SK-N-SH treated with all-trans-retinoic acid at 6 μM for 48 hours (cell line): ENCODE measurements at regions not wholly inside any gene's neighbourhood (a gene's known extent, or its start where the extent isn't known, plus 50 kb on each side); places are given as distances from the start of the nearest gene placed in this dataset.

Experiments used
- ATAC-seq: fragments of 200-7000 bp; cut with Tn5 transposase; 3 replicates; pipeline ENCODE4 v1.9.1; 2020; ENCODE audit warnings: mild to moderate bottlenecking, moderate library complexity
- ARNTL ChIP-seq: fragments of 450-650 bp; formaldehyde crosslinking; IDR thresholded peaks from 2 replicates; pipeline ENCODE4 v1.5.0; 2020; ENCODE audit warnings: low read depth, mild to moderate bottlenecking, moderate library complexity, borderline replicate concordance
- BACH2 ChIP-seq: fragments of 250-450 bp; sonication (Bioruptor Pico); IDR thresholded peaks from 2 replicates; pipeline ENCODE4 v1.9.0; 2021; ENCODE audit warnings: mild to moderate bottlenecking, borderline replicate concordance
- CREB5 ChIP-seq: fragments of 250-450 bp; sonication (Bioruptor Pico); IDR thresholded peaks from 2 replicates; pipeline ENCODE4 v1.5.1; 2020; ENCODE audit warnings: low read depth, mild to moderate bottlenecking, moderate library complexity
- CSDC2 ChIP-seq: fragments of 250-450 bp; sonication (Bioruptor Pico); IDR thresholded peaks from 2 replicates; pipeline ENCODE4 v1.5.0; 2020; ENCODE audit warnings: mild to moderate bottlenecking, moderate library complexity
- ESRRG ChIP-seq: fragments of 250-450 bp; sonication (Bioruptor Pico); IDR thresholded peaks from 2 replicates; pipeline ENCODE4 v1.6.1; 2021; ENCODE audit warnings: mild to moderate bottlenecking
- GLIS3 ChIP-seq: fragments of 250-450 bp; sonication (Bioruptor Pico); IDR thresholded peaks from 2 replicates; pipeline ENCODE4 v1.5.0; 2020; ENCODE audit warnings: mild to moderate bottlenecking, moderate library complexity
- ISL1 ChIP-seq: fragments of 250-450 bp; sonication (Bioruptor Pico); IDR thresholded peaks from 2 replicates; pipeline ENCODE4 v2.1.2; 2022; ENCODE audit warnings: mild to moderate bottlenecking, moderate library complexity
- OSR1 ChIP-seq: fragments of 250-450 bp; sonication (Bioruptor Pico); IDR thresholded peaks from 2 replicates; pipeline ENCODE4 v1.8.0; 2022; ENCODE audit warnings: moderate library complexity, mild to moderate bottlenecking, inconsistent platforms
- PPARA ChIP-seq: fragments of 250-450 bp; sonication (Bioruptor Pico); IDR thresholded peaks from 2 replicates; pipeline ENCODE4 v1.5.0; 2020; ENCODE audit warnings: mild to moderate bottlenecking, borderline replicate concordance
- RARB ChIP-seq: fragments of 250-450 bp; sonication (Bioruptor Pico); IDR thresholded peaks from 2 replicates; pipeline ENCODE4 v1.8.0; 2021; ENCODE audit warnings: mild to moderate bottlenecking, moderate library complexity
- SNAI2 ChIP-seq: fragments of 250-450 bp; sonication (Bioruptor Pico); IDR thresholded peaks from 2 replicates; pipeline ENCODE4 v1.5.0; 2020; ENCODE audit warnings: mild to moderate bottlenecking, moderate library complexity
- TCF4 ChIP-seq: fragments of 250-450 bp; sonication (Bioruptor Pico); IDR thresholded peaks from 2 replicates; pipeline ENCODE4 v1.8.0; 2021; ENCODE audit warnings: mild to moderate bottlenecking, moderate library complexity, borderline replicate concordance
- TOX ChIP-seq: fragments of 250-450 bp; sonication (Bioruptor Pico); IDR thresholded peaks from 2 replicates; pipeline ENCODE4 v1.8.0; 2021; ENCODE audit warnings: mild to moderate bottlenecking, moderate library complexity, borderline replicate concordance
- TSHZ2 ChIP-seq: fragments of 250-450 bp; sonication (Bioruptor Pico); IDR thresholded peaks from 2 replicates; pipeline ENCODE4 v1.5.0; 2020; ENCODE audit warnings: mild to moderate bottlenecking, moderate library complexity
- ZC3H10 ChIP-seq: fragments of 250-450 bp; sonication (Bioruptor Pico); IDR thresholded peaks from 2 replicates; pipeline ENCODE4 v1.5.1; 2021; ENCODE audit warnings: mild to moderate bottlenecking, moderate library complexity
- ZFP3 ChIP-seq: fragments of 250-450 bp; sonication (Bioruptor Pico); IDR thresholded peaks from 2 replicates; pipeline ENCODE4 v1.5.0; 2020; ENCODE audit warnings: mild to moderate bottlenecking, moderate library complexity
- ZFP30 ChIP-seq: fragments of 450-650 bp; formaldehyde crosslinking; IDR thresholded peaks from 2 replicates; pipeline ENCODE4 v1.5.0; 2022; ENCODE audit warnings: mild to moderate bottlenecking, moderate library complexity
- ZNF565 ChIP-seq: fragments of 450-650 bp; formaldehyde crosslinking; conservative IDR thresholded peaks from 2 replicates; pipeline ENCODE4 v1.5.0; 2020; ENCODE audit warnings: low read depth, mild to moderate bottlenecking, moderate library complexity
- ZNF8 ChIP-seq: fragments of 450-650 bp; formaldehyde crosslinking; IDR thresholded peaks from 2 replicates; pipeline ENCODE4 v1.5.0; 2020; ENCODE audit warnings: mild to moderate bottlenecking, moderate library complexity
- TF ChIP-seq, protein P1 (sequence below): fragments of 250-450 bp; sonication (Bioruptor Pico); IDR thresholded peaks from 2 replicates; pipeline ENCODE4 v1.5.1; 2021; ENCODE audit warnings: mild to moderate bottlenecking, moderate library complexity
- TF ChIP-seq, protein P2 (sequence below): fragments of 250-450 bp; sonication (Bioruptor Pico); IDR thresholded peaks from 2 replicates; pipeline ENCODE4 v1.8.0; 2020; ENCODE audit warnings: mild to moderate bottlenecking, moderate library complexity, borderline replicate concordance

- ATAC-seq: no peak
- no peak for TF ChIP-seq CREB5 (CRISPR knock-in tag)
- no peak for TF ChIP-seq OSR1
- no peak for TF ChIP-seq ZC3H10 (CRISPR knock-in tag)
These were observed 963.1 kb upstream of the GOT2 start for GRCh38 chr16:59697236-59697635.

DNA sequence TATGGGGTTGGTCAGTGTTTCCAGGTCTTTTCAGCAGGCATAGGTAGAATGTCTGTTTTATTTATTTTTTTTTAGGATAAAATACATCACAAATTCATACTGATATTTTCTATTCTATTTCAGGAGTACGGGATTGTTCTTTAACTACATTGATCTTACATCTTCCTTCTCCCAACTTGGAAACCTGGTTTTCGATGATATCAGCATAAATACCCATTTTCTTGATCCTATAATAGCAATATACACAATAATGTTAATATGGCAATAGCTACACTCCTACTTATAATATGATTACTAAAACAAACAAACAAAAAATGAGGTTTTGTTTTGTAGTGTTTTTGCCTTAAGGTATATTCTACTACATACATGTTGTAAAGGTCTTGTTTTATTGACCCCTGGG is 962.4 kb upstream of the GOT2 start:
- TF ChIP-seq TCF4 (CRISPR knock-in tag) (no peak), ZFP3 (CRISPR knock-in tag) (no peak), ZFP30 (CRISPR knock-in tag) (no peak), ZNF565 (CRISPR knock-in tag) (no peak), SNAI2 (CRISPR knock-in tag) (no peak), RARB (no peak), OSR1 (no peak), PPARA (CRISPR knock-in tag) (no peak), BACH2 (CRISPR knock-in tag) (no peak), CREB5 (CRISPR knock-in tag) (no peak), ZC3H10 (CRISPR knock-in tag) (no peak), ISL1 (CRISPR knock-in tag) (no peak), TOX (no peak), ZNF8 (CRISPR knock-in tag) (no peak), GLIS3 (CRISPR knock-in tag) (no peak)
- TF ChIP-seq, protein P1, sequence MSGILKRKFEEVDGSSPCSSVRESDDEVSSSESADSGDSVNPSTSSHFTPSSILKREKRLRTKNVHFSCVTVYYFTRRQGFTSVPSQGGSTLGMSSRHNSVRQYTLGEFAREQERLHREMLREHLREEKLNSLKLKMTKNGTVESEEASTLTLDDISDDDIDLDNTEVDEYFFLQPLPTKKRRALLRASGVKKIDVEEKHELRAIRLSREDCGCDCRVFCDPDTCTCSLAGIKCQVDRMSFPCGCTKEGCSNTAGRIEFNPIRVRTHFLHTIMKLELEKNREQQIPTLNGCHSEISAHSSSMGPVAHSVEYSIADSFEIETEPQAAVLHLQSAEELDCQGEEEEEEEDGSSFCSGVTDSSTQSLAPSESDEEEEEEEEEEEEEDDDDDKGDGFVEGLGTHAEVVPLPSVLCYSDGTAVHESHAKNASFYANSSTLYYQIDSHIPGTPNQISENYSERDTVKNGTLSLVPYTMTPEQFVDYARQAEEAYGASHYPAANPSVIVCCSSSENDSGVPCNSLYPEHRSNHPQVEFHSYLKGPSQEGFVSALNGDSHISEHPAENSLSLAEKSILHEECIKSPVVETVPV (CRISPR knock-in tag): no peak
- ATAC-seq: no peak

DNA sequence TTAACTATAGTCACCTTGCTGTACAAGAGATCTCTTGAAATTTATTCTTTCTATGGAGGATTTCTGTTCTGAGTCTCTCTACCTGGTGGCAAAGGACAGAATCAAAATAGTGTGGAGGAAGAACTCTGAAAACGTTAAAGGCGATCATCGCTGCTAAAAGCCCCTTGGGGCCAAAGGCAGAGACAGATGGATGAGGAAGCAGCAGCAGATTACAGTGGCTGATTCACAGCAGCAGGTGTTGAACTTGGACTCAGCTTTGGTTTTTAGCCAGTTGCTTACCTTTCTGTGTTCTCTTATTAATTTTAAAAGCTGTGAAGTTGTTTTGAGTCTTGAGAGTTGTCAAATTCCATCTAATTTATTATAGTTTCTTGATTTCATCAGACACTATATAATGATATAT is 956.1 kb upstream of the GOT2 start:
- TF ChIP-seq ARNTL (CRISPR knock-in tag): no peak
- no peak for TF ChIP-seq ISL1 (CRISPR knock-in tag)
- TF ChIP-seq, protein P1 (CRISPR knock-in tag): no peak
- TF ChIP-seq ZFP3 (CRISPR knock-in tag): no peak
- TF ChIP-seq TCF4 (CRISPR knock-in tag): no peak
- TF ChIP-seq, protein P2, sequence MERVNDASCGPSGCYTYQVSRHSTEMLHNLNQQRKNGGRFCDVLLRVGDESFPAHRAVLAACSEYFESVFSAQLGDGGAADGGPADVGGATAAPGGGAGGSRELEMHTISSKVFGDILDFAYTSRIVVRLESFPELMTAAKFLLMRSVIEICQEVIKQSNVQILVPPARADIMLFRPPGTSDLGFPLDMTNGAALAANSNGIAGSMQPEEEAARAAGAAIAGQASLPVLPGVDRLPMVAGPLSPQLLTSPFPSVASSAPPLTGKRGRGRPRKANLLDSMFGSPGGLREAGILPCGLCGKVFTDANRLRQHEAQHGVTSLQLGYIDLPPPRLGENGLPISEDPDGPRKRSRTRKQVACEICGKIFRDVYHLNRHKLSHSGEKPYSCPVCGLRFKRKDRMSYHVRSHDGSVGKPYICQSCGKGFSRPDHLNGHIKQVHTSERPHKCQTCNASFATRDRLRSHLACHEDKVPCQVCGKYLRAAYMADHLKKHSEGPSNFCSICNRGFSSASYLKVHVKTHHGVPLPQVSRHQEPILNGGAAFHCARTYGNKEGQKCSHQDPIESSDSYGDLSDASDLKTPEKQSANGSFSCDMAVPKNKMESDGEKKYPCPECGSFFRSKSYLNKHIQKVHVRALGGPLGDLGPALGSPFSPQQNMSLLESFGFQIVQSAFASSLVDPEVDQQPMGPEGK (CRISPR knock-in tag): no peak
- no peak for TF ChIP-seq CSDC2 (CRISPR knock-in tag)
- TF ChIP-seq ESRRG (CRISPR knock-in tag): no peak
- no peak for TF ChIP-seq ZFP30 (CRISPR knock-in tag)
- no peak for TF ChIP-seq TOX
- no peak for TF ChIP-seq ZNF565 (CRISPR knock-in tag)
- no peak for ATAC-seq

- TF ChIP-seq OSR1: no peak
- no peak for TF ChIP-seq TSHZ2 (CRISPR knock-in tag)
- TF ChIP-seq, all 23 proteins: peak for 0
- no peak for ATAC-seq
These were observed 953.9 kb upstream of the GOT2 start for GRCh38 chr16:59688006-59688405.
